ENCODE measurements at regions not wholly inside any gene's neighbourhood (a gene's known extent, or its start where the extent isn't known, plus 50 kb on each side); places are given as distances from the start of the nearest gene placed in this dataset.

- TF ChIP-seq CTCF (tag by site-specific recombination; IDR thresholded peaks at IDR 0.05) = no peak
- no peak for TF ChIP-seq OVOL3 (tag by site-specific recombination; IDR thresholded peaks at IDR 0.05)
- no peak for TF ChIP-seq ZNF433 (tag by site-specific recombination; IDR thresholded peaks at IDR 0.05; ENCODE audit: low read depth)
- TF ChIP-seq ZNF843 (tag by site-specific recombination; IDR thresholded peaks at IDR 0.05) = no peak
- TF ChIP-seq ZNF792 (tag by site-specific recombination; IDR thresholded peaks at IDR 0.05) = no peak
- TF ChIP-seq ZNF133 (tag by site-specific recombination; IDR thresholded peaks at IDR 0.05) = no peak
- TF ChIP-seq ZNF391 (tag by site-specific recombination; IDR thresholded peaks at IDR 0.05; ENCODE audit: borderline replicate concordance, low read depth) = no peak
- no peak for TF ChIP-seq SALL2 (tag by site-specific recombination; IDR thresholded peaks at IDR 0.05; ENCODE audit: borderline replicate concordance)
- no peak for TF ChIP-seq ZNF830 (tag by site-specific recombination; IDR thresholded peaks at IDR 0.05; ENCODE audit: low read depth)
- TF ChIP-seq ZBTB7A (tag by site-specific recombination; IDR thresholded peaks at IDR 0.05; ENCODE audit: low read depth) = no peak
- no peak for TF ChIP-seq ZBTB8A (tag by site-specific recombination; IDR thresholded peaks at IDR 0.05)
- no peak for TF ChIP-seq ZNF274 (IDR thresholded peaks at IDR 0.05; ENCODE audit: low read length)
- TF ChIP-seq ZNF274 (tag by site-specific recombination; IDR thresholded peaks at IDR 0.05; ENCODE audit: borderline replicate concordance) = no peak
Measured at GRCh38 chr2:226619707-226620106, 179.9 kb downstream of the IRS1 start.
